Spleen (tissue), 7 donors: ENCODE measurements at regions not wholly inside any gene's neighbourhood (a gene's known extent, or its start where the extent isn't known, plus 50 kb on each side); places are given as distances from the start of the nearest gene placed in this dataset.
"Not testable (repeated sequence)": the region's sequence is repeated elsewhere in the genome, so short reads cannot be mapped to it uniquely, and the experiment has no call there.

Source experiments
- POLR2AphosphoS5 ChIP-seq, 3 donors: sonication (generic); formaldehyde crosslinking; IDR thresholded peaks; one replicate each; pipeline ENCODE4 v1.5.1; 2017; ENCODE audit warnings: antibody characterized with exemption in 3 of 3
- TF ChIP-seq, protein P1 (sequence below), 11 experiments: fragments of 200-600 bp in 7 of 11; fragments of 450-650 bp in 4 of 11; sonication (generic) in 4 of 11; IDR thresholded peaks in 8 of 11; conservative IDR thresholded peaks in 3 of 11; 1 replicate in 7 of 11; 2 replicates in 4 of 11; pipeline versions ENCODE4 v1.4.0 to v1.8.0; 2016 to 2021; ENCODE audit warnings: antibody characterized with exemption in 11 of 11, inconsistent platforms in 4 of 11, mild to moderate bottlenecking in 1 of 11
- donor health status: DM: no; HTN: no; CAD: no; lungs with moderate emphysema.
- donor health status: DM: no; HTN: no; CAD: no.
- donor health status: DM: no; HTN: no; CAD: no.

DNA sequence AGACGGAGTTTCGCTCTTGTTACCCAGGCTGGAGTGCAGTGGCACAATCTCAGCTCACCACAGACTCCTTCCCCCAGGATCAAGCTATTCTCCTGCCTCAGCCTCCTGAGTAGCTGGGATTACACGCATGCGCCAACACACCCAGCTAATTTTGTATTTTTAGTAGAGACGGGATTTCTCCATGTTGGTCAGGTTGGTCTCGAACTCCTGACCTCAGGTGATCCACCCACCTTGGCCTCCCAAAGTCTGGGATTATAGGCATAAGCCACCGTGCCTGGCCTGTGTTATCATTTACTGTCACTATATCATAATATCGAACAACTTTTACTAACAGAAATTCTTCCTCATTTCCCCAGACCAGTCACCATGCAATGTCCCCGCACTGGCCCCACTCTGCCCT lies 104.0 kb upstream of the DLG1 start:
- TF ChIP-seq POLR2AphosphoS5 (IDR thresholded peaks at IDR 0.05) = not testable (repeated sequence)
- TF ChIP-seq, protein P1, sequence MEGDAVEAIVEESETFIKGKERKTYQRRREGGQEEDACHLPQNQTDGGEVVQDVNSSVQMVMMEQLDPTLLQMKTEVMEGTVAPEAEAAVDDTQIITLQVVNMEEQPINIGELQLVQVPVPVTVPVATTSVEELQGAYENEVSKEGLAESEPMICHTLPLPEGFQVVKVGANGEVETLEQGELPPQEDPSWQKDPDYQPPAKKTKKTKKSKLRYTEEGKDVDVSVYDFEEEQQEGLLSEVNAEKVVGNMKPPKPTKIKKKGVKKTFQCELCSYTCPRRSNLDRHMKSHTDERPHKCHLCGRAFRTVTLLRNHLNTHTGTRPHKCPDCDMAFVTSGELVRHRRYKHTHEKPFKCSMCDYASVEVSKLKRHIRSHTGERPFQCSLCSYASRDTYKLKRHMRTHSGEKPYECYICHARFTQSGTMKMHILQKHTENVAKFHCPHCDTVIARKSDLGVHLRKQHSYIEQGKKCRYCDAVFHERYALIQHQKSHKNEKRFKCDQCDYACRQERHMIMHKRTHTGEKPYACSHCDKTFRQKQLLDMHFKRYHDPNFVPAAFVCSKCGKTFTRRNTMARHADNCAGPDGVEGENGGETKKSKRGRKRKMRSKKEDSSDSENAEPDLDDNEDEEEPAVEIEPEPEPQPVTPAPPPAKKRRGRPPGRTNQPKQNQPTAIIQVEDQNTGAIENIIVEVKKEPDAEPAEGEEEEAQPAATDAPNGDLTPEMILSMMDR (IDR thresholded peaks at IDR 0.05 in 8 of 11, conservative IDR thresholded peaks at IDR 0.05 in 3 of 11) = not testable (repeated sequence)
